Stimulated activated CD4-positive, alpha-beta T cell treated with anti-CD3 and anti-CD28 coated beads, Interleukin-4, amount 100 ng/mL, for 4 hours (primary cell): ENCODE measurements at regions not wholly inside any gene's neighbourhood (a gene's known extent, or its start where the extent isn't known, plus 50 kb on each side); places are given as distances from the start of the nearest gene placed in this dataset.
"Not testable (repeated sequence)": the region's sequence is repeated elsewhere in the genome, so short reads cannot be mapped to it uniquely, and the experiment has no call there.

Source experiments
- DNase-seq, 2 experiments: peaks; one replicate each; pipeline ENCODE4 v3.0.0-alpha.2; 2020

- no peak for DNase-seq
Measured at GRCh38 chr2:11998218-11998617, 251.8 kb downstream of the LPIN1 start.

- no peak for DNase-seq
Measured at GRCh38 chr2:11998626-11999378, 252.4 kb downstream of the LPIN1 start.

GRCh38 chr2:12001621-12002020, 255.2 kb downstream of the LPIN1 start:
- no peak for DNase-seq

DNA sequence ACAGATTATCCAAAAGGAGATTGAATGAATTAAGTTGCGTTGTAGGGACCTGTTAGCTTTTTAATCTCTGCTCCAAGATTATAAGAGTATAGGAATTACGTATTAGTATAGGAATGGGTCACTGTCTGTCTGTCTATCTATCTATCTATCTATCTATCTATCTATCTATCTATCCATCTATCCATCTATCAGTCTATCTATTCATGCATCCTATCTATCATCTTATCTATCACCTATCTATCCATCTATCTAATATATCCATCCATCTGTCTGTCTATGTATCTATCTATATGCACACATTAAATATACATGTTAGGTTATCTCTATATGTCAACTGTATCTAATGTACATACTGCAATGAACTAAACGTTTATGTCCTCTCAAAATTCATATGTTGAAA, 255.8 kb downstream of the LPIN1 start:
- no peak for DNase-seq

DNA sequence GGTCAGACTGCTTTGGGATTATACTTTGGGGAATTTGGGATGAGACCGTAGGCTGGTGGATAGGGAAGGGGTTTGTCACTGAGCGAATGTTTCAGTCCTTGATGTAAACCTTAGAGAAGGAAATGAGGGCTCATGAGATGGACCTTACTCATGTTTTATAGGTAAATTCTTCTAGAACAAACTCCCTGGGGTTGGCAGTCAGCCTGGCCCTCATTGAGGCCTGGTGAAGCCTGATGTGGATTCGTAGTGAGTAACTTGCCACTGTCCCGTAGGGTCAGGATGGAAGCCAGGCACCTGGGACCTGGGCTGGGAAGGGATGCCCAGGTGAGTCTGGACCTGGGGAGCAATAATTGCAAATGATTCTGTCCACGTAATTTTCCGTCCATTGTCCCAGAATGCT, 258.3 kb downstream of the LPIN1 start:
- no peak for DNase-seq

DNA sequence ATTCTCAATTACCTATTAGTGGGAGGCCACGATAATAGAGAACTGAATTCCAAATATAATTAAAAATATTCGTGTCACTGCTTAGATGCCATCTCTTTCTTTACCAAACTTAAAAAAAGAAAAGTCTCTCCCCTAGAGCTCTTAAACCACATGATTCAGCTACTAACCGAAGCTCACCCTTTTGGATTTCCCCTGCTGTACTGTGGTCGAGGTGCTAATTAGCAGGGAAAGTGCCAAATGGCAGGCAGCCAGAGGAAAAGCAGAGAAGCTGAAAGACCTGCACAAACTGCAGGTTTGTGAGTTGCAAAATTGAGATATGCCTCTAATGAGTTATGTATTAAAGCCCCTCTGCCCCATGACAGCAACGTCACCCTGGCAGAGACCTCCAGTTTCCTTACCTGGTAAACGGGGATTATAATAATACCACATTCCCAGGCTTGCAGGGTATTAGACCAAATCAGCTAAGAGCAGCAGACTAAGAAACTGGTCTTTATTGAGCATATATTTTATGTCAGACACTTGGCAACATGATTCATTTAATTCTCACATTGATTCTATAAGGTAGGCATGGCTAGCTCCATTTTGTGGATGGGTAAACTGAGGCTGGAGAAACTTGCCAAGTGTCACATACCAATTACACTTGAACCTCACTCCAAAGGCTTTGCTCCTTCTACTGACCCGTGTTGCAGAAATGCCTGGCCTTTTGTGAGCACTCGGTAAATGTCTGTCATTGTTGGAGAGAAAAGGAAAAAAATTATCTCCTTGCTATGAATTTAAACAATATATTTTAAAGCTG, 259.7 kb downstream of the LPIN1 start:
- peak; percentile 54 to 56 for DNase-seq

DNA sequence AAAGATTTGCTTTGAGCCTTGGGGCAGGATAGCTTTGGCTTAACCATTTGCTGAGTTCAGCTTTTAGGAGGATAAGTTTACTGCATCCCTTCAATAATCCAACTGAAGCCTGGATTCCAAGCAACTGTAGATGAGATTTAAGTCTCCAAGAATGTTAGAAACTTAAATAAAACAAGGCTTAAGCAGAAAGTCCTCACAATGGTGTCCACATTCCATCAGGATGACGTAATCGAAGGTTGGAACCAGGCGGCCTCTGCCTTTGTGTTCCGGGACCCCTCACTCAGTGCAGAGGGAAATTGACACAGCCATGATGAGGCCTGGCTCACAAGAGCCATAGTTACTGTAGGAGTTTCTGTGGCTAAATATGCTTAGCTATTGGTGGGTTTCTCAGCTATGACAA, 260.4 kb downstream of the LPIN1 start:
- no peak for DNase-seq

GRCh38 chr2:12007282-12007681, 260.9 kb downstream of the LPIN1 start:
- no peak for DNase-seq

- DNase-seq = no peak
Measured at GRCh38 chr2:12008425-12009061, 262.1 kb downstream of the LPIN1 start.

DNA sequence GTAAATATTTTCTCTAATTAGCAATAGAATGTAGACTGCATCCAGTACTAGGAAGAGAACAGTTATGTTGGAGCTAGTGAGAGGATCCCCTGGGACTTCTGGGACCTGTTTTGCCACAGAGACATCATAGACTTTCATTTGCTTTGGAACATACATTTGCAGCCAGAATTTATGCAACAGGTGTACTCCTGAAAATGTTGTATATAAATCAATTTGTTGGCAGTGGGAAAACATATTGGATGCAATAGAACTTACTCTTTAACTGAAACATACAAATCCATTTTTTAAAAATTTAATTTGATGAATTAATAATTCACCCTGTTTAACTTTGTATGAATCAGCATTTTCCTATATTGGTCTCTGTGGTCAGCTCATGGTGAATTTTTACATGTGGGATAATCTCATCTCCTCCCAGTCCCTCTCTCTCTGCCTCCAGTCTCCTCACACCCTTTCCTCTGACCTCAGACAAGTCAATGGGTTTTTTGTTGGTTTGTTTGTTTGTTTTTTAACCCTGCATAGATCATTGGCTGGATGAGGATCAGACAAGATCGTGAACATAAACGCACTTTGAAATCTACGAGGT, 263.0 kb downstream of the LPIN1 start:
- no peak for DNase-seq

- no peak for DNase-seq
Measured at GRCh38 chr2:12010059-12010458, 263.6 kb downstream of the LPIN1 start.

GRCh38 chr2:12010779-12011178, 264.3 kb downstream of the LPIN1 start:
- DNase-seq = no peak

DNA sequence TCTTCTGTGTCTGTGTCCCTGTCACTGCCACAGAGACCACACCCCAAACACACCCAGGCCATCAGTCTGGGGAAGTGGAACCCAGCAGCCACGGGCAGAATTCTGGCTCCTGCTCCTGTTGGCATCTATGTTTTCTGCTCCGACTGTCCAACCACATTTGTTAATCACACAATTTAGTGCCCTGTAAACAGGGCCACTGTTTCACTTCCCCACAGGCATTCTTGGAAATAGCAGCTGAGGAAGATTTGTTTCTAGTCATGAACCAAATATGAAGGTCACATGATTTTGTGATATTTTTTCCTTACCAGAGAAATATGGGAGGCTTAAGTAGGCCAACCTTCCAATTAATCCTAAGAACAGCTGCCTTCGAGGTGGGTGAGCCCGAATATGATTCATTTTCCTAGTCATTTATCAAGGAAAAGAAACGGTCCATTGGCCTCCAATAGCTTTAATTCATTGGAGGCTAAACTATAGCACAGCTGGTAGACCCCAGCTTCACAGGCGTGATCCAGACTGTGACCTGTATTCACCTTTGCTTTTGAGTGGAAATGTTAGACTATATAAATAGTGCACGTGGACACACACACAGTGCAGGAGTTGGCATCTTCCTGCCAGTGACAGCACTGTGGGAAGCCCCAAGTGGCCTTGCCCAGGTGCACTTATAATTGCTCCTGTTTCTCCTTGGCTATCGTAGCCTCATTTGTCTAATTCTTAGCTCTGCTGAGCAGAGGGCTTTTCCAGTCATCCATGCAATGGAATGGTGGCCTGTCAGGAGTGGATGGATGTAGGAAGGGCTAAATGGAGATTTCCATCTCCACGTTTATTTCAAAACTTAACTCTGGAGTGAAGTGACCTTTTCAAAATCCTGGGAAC, 267.9 kb downstream of the LPIN1 start:
- DNase-seq = no peak

DNA sequence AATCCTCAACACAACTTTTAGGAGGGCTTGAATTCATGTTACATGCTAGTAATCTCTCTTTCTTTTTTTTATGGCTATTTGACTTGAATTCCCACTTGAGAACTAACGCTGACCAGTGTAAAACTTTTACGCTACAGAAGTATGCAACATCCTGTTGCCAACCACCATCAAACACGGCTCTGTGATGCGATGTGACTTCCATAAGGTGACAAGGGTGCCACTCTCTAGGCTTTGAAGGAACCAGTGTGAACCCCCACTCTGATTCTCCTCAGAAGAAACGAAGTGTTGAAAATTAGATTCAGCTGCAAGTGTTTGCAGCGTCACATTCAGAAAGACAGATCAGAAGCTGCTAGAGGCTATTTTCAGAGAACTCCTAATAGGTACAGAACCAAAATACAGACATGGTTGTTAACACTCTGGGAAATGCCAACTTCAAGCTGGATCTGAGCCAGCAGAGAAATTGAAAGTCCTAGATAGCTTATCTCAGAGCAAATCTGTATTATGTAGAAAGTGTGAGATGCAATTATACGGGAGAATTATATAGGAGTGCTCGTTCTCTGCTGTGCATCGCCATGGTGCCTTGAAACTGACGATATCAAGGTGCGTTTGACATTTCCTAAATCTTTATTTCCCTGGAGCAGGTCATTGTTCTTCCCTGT, 271.2 kb downstream of the LPIN1 start:
- DNase-seq = no peak

DNA sequence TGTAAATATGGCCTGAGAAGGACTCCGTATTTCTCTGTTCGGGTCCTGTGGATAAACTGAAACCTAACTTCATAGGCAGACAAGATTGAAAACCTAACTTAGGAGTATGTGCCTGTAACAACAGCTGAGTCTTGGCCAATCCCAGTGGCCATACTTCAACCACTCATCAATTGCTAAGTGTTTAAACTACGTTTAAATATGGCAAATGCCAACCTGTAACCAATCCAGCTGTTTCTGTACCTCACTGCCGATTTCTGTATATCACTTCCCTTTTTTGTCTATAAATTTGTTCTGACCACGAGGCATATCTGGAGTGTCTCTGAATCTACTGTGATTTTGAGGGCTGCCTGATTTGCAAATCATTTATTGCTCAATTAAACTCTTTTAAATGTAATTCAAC, 272.3 kb downstream of the LPIN1 start:
- not testable (repeated sequence) for DNase-seq

GRCh38 chr2:12020833-12021469, 274.5 kb downstream of the LPIN1 start:
- DNase-seq = no peak

DNA sequence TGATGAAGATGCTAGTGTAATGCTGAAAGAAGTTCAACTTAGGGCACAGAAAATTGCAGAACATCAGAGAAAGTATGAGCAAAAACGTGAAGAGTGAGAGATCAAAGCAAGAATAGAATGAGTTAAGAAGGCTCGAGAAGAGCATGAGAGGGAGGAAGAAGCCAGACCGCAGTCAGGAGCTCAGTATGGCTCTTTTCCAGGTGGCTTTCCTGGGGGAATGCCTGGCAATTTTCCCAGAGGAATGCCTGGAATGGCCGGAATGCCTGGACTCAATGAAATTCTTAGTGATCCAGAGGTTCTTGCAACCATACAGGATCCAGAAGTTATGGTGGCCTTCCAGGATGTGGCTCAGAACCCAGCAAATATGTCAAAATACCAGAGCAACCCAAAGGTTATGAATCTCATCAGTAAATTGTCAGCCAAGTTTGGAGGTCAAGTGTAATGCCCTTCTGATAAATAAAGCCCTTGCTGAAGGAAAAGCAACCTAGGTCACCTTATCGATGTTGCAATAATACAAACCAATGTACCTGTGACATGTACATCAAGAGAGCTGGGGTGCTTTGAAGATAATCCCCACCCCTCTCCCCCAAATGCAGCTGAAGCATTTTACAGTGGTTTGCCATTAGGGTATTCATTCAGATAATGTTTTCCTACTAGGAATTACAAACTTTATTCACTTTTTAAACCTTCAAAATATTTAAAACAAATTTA, 277.9 kb downstream of the LPIN1 start:
- not testable (repeated sequence) for DNase-seq

DNA sequence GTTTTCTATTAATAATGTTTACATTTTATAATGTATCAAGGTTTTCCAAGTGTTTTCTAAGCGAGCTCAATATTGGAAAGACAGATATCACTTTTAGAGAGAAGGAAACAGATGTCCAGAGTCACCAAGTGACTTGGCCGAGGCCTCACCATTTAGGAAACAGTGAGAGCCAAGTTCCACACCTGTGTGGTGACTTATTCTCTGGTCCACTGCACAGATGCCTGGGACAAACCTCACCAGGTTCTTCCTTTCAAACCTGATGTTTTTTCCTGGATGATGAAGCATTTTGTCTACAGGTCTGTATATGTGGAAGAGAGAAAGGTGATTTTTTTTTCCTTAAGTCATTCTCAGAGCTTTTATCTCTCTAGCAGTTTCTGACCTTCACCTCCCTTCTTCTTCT, 280.7 kb downstream of the LPIN1 start:
- DNase-seq = no peak

GRCh38 chr2:12031866-12032265, 285.4 kb downstream of the LPIN1 start:
- no peak for DNase-seq

DNA sequence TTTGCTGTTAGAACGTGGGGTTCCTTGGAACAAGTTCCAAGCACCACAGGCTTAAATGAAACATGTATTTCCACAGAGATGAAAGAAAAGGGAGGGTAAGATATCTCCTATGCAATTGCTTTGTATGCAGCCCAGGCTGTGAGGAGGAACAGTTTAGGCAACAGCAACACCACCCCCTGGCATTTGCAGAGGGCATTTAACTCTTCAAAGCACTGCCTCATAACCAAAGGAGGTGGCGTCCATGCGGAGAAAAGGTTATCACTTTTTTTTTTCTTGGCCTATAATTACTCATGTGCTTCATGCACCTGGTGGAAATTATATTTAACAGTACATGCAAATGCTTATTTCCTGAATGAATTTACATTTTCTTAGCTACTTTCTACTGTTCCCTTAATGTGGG, 286.0 kb downstream of the LPIN1 start:
- DNase-seq = no peak

DNA sequence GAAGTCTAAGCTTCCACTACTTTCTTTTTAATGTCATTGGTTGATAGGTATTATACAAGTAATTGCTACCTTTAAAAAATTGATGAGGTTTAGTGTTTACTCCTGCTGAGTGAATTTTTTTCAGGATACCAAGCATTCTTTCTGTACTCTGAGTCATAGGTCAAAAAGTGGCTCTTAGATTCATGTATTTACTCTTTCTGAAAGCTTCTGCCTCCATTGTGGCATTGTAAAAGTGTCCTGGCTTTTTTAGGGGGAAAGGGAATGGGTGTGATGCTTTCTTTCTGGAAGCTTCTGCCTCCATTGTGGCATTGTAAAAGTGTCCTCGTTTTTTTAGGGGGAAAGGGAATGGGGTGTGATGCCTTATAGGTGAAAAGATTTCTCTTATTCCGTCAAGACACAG, 286.5 kb downstream of the LPIN1 start:
- DNase-seq = no peak
